HEK293 (cell line): ENCODE measurements at regions not wholly inside any gene's neighbourhood (a gene's known extent, or its start where the extent isn't known, plus 50 kb on each side); places are given as distances from the start of the nearest gene placed in this dataset.

Experiments
- CTCF ChIA-PET: fragments of 350-600 bp; formaldehyde crosslinking; extraction: SDS; loops from one replicate; lab custom pipeline; 2021; ENCODE audit warnings: antibody characterized with exemption; lab: Yijun Ruan, JAX
- POLR2A ChIA-PET: fragments of 300-600 bp; formaldehyde crosslinking; extraction: SDS; loops from one replicate; lab custom pipeline; 2020; ENCODE audit warnings: antibody characterized with exemption, inconsistent platforms; lab: Yijun Ruan, JAX
- H3K27ac ChIP-seq: fragments of 200-500 bp; sonication (Bioruptor generic); 2 replicates; pipeline ENCODE4 v1.5.1; 2014; ENCODE audit warnings: low read depth, low read length, control low read depth, inconsistent platforms; ENCODE audit errors: extremely low read depth
- H3K36me3 ChIP-seq, 2 experiments: fragments of 200-500 bp in 1 of 2; sonication (Bioruptor generic) in 1 of 2; 1 replicate in 1 of 2; 2 replicates in 1 of 2; pipeline ENCODE4 v1.5.1; 2014 to 2017; ENCODE audit warnings: inconsistent platforms in 2 of 2, low read length in 2 of 2; ENCODE audit not compliant: control insufficient read depth in 2 of 2, insufficient read depth in 1 of 2
- H3K4me1 ChIP-seq: fragments of 200-500 bp; sonication (Bioruptor generic); 2 replicates; pipeline ENCODE4 v1.5.1; 2014; ENCODE audit warnings: mild to moderate bottlenecking, low read length, inconsistent platforms; ENCODE audit not compliant: control insufficient read depth, insufficient read depth
- H3K4me3 ChIP-seq: 2 replicates; pipeline ENCODE4 v1.5.1; 2011; ENCODE audit warnings: low read depth, mild to moderate bottlenecking, control low read depth, low read length, moderate library complexity
- H3K9me3 ChIP-seq: fragments of 200-500 bp; sonication (Bioruptor generic); 2 replicates; pipeline ENCODE4 v1.5.1; 2014; ENCODE audit warnings: low read depth, low read length, inconsistent platforms; ENCODE audit not compliant: control insufficient read depth, insufficient read depth
- GLIS1 ChIP-seq: fragments of 450-650 bp; formaldehyde crosslinking; IDR thresholded peaks from 2 replicates; pipeline ENCODE4 v1.5.1; 2016; ENCODE audit warnings: missing biosample characterization, missing genetic modification characterization
- HOXA7 ChIP-seq: sonication (generic); formaldehyde crosslinking; IDR thresholded peaks from 2 replicates; pipeline ENCODE4 v1.8.1; 2022; ENCODE audit warnings: missing genetic modification reagents, borderline replicate concordance
- KLF10 ChIP-seq: fragments of 450-650 bp; IDR thresholded peaks from 2 replicates; pipeline ENCODE4 v1.5.1; 2018; ENCODE audit warnings: missing biosample characterization, mild to moderate bottlenecking, missing genetic modification characterization
- ZBTB21 ChIP-seq: fragments of 450-650 bp; formaldehyde crosslinking; IDR thresholded peaks from 2 replicates; pipeline ENCODE4 v1.5.1; 2017; ENCODE audit warnings: missing biosample characterization, missing genetic modification characterization
- ZBTB48 ChIP-seq: fragments of 450-650 bp; formaldehyde crosslinking; IDR thresholded peaks from 2 replicates; pipeline ENCODE4 v1.5.1; 2016; ENCODE audit warnings: missing biosample characterization, missing genetic modification characterization
- ZEB2 ChIP-seq: fragments of 450-650 bp; formaldehyde crosslinking; IDR thresholded peaks from 2 replicates; pipeline ENCODE4 v1.5.1; 2016; ENCODE audit warnings: missing biosample characterization, missing genetic modification characterization
- ZIC2 ChIP-seq: fragments of 450-650 bp; formaldehyde crosslinking; IDR thresholded peaks from 2 replicates; pipeline ENCODE4 v1.5.1; 2016; ENCODE audit warnings: missing biosample characterization, missing genetic modification characterization
- ZNF121 ChIP-seq: fragments of 450-650 bp; formaldehyde crosslinking; IDR thresholded peaks from 2 replicates; pipeline ENCODE4 v1.5.1; 2016; ENCODE audit warnings: missing biosample characterization, missing genetic modification characterization
- ZNF184 ChIP-seq: fragments of 450-650 bp; IDR thresholded peaks from 2 replicates; pipeline ENCODE4 v1.5.1; 2018; ENCODE audit warnings: missing biosample characterization, mild to moderate bottlenecking, missing genetic modification characterization
- ZNF214 ChIP-seq: fragments of 450-650 bp; formaldehyde crosslinking; IDR thresholded peaks from 2 replicates; pipeline ENCODE4 v1.5.1; 2017; ENCODE audit warnings: missing biosample characterization, mild to moderate bottlenecking, missing genetic modification characterization, borderline replicate concordance
- ZNF311 ChIP-seq: fragments of 450-650 bp; formaldehyde crosslinking; IDR thresholded peaks from 2 replicates; pipeline ENCODE4 v1.5.1; 2017; ENCODE audit warnings: missing biosample characterization, missing genetic modification characterization, borderline replicate concordance
- ZNF416 ChIP-seq: fragments of 450-650 bp; formaldehyde crosslinking; IDR thresholded peaks from 2 replicates; pipeline ENCODE4 v1.5.1; 2016; ENCODE audit warnings: missing biosample characterization, missing genetic modification characterization
- ZNF426 ChIP-seq: fragments of 450-650 bp; formaldehyde crosslinking; IDR thresholded peaks from 2 replicates; pipeline ENCODE4 v1.5.1; 2017; ENCODE audit warnings: missing biosample characterization, missing genetic modification characterization, mild to moderate bottlenecking, inconsistent platforms, moderate library complexity
- ZNF521 ChIP-seq: fragments of 450-650 bp; formaldehyde crosslinking; IDR thresholded peaks from 2 replicates; pipeline ENCODE4 v1.5.1; 2017; ENCODE audit warnings: missing biosample characterization, mild to moderate bottlenecking, missing genetic modification characterization
- ZNF623 ChIP-seq: fragments of 450-650 bp; formaldehyde crosslinking; IDR thresholded peaks from 2 replicates; pipeline ENCODE4 v1.5.1; 2016; ENCODE audit warnings: missing biosample characterization, missing genetic modification characterization
- ZNF660 ChIP-seq: fragments of 450-650 bp; IDR thresholded peaks from 2 replicates; pipeline ENCODE4 v1.5.1; 2018; ENCODE audit warnings: missing biosample characterization, mild to moderate bottlenecking, missing genetic modification characterization
- TF ChIP-seq, protein P1 (sequence below): fragments of 450-650 bp; formaldehyde crosslinking; IDR thresholded peaks from 2 replicates; pipeline ENCODE4 v1.5.1; 2016; ENCODE audit warnings: missing biosample characterization, missing genetic modification characterization
- TF ChIP-seq, protein P2 (sequence below): fragments of 450-650 bp; formaldehyde crosslinking; IDR thresholded peaks from 2 replicates; pipeline ENCODE4 v1.5.1; 2017; ENCODE audit warnings: missing biosample characterization, missing genetic modification characterization
- TF ChIP-seq, protein P3 (sequence below): fragments of 450-650 bp; formaldehyde crosslinking; IDR thresholded peaks from 2 replicates; pipeline ENCODE4 v1.5.1; 2017; ENCODE audit warnings: missing biosample characterization, missing genetic modification characterization
- TF ChIP-seq, protein P4 (sequence below): fragments of 450-650 bp; formaldehyde crosslinking; IDR thresholded peaks from 2 replicates; pipeline ENCODE4 v1.5.1; 2017; ENCODE audit warnings: missing biosample characterization, missing genetic modification characterization

DNA sequence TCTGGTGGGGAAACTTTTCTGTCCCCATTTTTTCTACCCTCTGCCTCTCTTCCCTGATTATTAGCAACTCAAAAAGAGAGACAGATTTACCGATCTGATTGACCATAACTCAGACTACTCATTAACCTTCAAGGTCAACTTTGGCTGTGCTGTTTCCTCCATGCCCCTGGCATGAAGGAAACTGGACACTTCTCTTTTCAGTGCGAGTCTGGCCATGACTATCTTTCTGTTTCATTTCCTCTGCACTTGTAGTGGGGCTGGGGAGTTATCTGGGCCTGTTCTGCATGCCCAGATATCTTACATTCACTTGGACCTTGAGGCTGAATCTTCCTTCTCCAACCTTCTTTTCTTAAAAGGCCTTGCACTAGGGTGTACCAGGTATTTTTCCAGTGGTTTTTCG lies 76.9 kb upstream of the SLCO2A1 start:
- ChIA-PET CTCF (no interaction called here), POLR2A (no interaction called here)
- Histone ChIP-seq H3K36me3 (no peaks in the 10 kb centered on the region), H3K4me3 (no peak overlapping the region), H3K27ac (no peak overlapping the region), H3K9me3 (no peaks in the 10 kb centered on the region), H3K4me1 (no peaks in the 10 kb centered on the region)
- TF ChIP-seq, protein P1, sequence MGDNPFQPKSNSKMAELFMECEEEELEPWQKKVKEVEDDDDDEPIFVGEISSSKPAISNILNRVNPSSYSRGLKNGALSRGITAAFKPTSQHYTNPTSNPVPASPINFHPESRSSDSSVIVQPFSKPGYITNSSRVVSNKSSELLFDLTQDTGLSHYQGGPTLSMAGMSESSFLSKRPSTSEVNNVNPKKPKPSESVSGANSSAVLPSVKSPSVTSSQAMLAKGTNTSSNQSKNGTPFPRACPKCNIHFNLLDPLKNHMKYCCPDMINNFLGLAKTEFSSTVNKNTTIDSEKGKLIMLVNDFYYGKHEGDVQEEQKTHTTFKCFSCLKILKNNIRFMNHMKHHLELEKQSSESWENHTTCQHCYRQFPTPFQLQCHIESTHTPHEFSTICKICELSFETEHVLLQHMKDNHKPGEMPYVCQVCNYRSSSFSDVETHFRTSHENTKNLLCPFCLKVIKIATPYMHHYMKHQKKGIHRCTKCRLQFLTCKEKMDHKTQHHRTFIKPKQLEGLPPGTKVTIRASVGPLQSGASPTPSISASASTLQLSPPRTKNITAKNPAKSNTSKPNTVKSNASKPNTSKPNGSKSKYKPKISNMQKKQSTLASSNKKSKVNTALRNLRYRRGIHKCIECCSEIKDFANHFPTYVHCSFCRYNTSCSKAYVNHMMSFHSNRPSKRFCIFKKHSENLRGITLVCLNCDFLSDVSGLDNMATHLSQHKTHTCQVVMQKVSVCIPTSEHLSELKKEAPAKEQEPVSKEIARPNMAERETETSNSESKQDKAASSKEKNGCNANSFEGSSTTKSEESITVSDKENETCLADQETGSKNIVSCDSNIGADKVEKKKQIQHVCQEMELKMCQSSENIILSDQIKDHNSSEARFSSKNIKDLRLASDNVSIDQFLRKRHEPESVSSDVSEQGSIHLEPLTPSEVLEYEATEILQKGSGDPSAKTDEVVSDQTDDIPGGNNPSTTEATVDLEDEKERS (tag by site-specific recombination), result no peak
- no peak for TF ChIP-seq ZNF660 (tag by site-specific recombination)
- TF ChIP-seq ZNF426, result no peak
- no peak for TF ChIP-seq ZNF416 (tag by site-specific recombination)
- no peak for TF ChIP-seq ZNF623
- no peak for TF ChIP-seq ZNF521
- TF ChIP-seq ZNF184 (tag by site-specific recombination), result no peak
- TF ChIP-seq, protein P2, sequence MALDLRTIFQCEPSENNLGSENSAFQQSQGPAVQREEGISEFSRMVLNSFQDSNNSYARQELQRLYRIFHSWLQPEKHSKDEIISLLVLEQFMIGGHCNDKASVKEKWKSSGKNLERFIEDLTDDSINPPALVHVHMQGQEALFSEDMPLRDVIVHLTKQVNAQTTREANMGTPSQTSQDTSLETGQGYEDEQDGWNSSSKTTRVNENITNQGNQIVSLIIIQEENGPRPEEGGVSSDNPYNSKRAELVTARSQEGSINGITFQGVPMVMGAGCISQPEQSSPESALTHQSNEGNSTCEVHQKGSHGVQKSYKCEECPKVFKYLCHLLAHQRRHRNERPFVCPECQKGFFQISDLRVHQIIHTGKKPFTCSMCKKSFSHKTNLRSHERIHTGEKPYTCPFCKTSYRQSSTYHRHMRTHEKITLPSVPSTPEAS (tag by site-specific recombination), result no peak
- TF ChIP-seq ZEB2, result no peak
- no peak for TF ChIP-seq HOXA7 (CRISPR knock-in tag)
- no peak for TF ChIP-seq ZNF214 (tag by site-specific recombination)
- TF ChIP-seq GLIS1, result no peak
- TF ChIP-seq ZIC2 (tag by site-specific recombination), result no peak
- no peak for TF ChIP-seq ZBTB48 (tag by site-specific recombination)
- TF ChIP-seq ZNF121 (tag by site-specific recombination), result no peak
- TF ChIP-seq, protein P3, sequence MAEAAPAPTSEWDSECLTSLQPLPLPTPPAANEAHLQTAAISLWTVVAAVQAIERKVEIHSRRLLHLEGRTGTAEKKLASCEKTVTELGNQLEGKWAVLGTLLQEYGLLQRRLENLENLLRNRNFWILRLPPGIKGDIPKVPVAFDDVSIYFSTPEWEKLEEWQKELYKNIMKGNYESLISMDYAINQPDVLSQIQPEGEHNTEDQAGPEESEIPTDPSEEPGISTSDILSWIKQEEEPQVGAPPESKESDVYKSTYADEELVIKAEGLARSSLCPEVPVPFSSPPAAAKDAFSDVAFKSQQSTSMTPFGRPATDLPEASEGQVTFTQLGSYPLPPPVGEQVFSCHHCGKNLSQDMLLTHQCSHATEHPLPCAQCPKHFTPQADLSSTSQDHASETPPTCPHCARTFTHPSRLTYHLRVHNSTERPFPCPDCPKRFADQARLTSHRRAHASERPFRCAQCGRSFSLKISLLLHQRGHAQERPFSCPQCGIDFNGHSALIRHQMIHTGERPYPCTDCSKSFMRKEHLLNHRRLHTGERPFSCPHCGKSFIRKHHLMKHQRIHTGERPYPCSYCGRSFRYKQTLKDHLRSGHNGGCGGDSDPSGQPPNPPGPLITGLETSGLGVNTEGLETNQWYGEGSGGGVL (tag by site-specific recombination), result no peak
- no peak for TF ChIP-seq KLF10
- TF ChIP-seq, protein P4, sequence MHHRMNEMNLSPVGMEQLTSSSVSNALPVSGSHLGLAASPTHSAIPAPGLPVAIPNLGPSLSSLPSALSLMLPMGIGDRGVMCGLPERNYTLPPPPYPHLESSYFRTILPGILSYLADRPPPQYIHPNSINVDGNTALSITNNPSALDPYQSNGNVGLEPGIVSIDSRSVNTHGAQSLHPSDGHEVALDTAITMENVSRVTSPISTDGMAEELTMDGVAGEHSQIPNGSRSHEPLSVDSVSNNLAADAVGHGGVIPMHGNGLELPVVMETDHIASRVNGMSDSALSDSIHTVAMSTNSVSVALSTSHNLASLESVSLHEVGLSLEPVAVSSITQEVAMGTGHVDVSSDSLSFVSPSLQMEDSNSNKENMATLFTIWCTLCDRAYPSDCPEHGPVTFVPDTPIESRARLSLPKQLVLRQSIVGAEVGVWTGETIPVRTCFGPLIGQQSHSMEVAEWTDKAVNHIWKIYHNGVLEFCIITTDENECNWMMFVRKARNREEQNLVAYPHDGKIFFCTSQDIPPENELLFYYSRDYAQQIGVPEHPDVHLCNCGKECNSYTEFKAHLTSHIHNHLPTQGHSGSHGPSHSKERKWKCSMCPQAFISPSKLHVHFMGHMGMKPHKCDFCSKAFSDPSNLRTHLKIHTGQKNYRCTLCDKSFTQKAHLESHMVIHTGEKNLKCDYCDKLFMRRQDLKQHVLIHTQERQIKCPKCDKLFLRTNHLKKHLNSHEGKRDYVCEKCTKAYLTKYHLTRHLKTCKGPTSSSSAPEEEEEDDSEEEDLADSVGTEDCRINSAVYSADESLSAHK (tag by site-specific recombination), result no peak
- no peak for TF ChIP-seq ZNF311 (tag by site-specific recombination)
- no peak for TF ChIP-seq ZBTB21
